ENCODE measurements at regions not wholly inside any gene's neighbourhood (a gene's known extent, or its start where the extent isn't known, plus 50 kb on each side); places are given as distances from the start of the nearest gene placed in this dataset.

GRCh38 chr5:125913200-125913599 lies 510.0 kb upstream of the GRAMD2B start:
- TF ChIP-seq TCF12 (IDR thresholded peaks at IDR 0.05; ENCODE audit: low read depth) (no peak), TEAD4 (IDR thresholded peaks at IDR 0.05) (no peak), EGR1 (IDR thresholded peaks at IDR 0.05) (no peak)
